Brain microvascular endothelial cell (primary cell): ENCODE measurements at regions not wholly inside any gene's neighbourhood (a gene's known extent, or its start where the extent isn't known, plus 50 kb on each side); places are given as distances from the start of the nearest gene placed in this dataset.
A peak's percentile ranks its signal among the peaks of the same experiment; 100 is the strongest.

Experiments used
- DNase-seq: peaks from one replicate; pipeline ENCODE4 v3.0.0-alpha.2; 2020
- H3K27ac ChIP-seq: fragments of 250-450 bp; sonication (Bioruptor Pico); 2 replicates; pipeline ENCODE4 v1.5.1; 2020; ENCODE audit warnings: mild to moderate bottlenecking, moderate library complexity
- H3K27me3 ChIP-seq: fragments of 250-450 bp; sonication (Bioruptor Pico); replicated peaks from 2 replicates; pipeline ENCODE4 v1.5.1; 2020; ENCODE audit warnings: mild to moderate bottlenecking
- H3K36me3 ChIP-seq: fragments of 250-450 bp; sonication (Bioruptor Pico); replicated peaks from 2 replicates; pipeline ENCODE4 v1.5.1; 2020; ENCODE audit warnings: mild to moderate bottlenecking
- H3K4me3 ChIP-seq: 2 replicates; pipeline ENCODE4 v1.5.1; 2011; ENCODE audit warnings: low read depth, mild to moderate bottlenecking, control low read depth, low read length, moderate library complexity
- CTCF ChIP-seq: IDR thresholded peaks from 2 replicates; pipeline ENCODE4 v1.5.1; 2011; ENCODE audit warnings: low read depth, mild to moderate bottlenecking, moderate library complexity, low read length, control low read depth, inconsistent platforms; ENCODE audit errors: missing control alignments
- in situ Hi-C: cut with HindIII; loops from 2 replicates; pipeline ENCODE4 v1.10.0; 2017; ENCODE audit warnings: low sequenced_read_pairs, low pct_ligation_motif_present

GRCh38 chr2:134081238-134081938 is 172.5 kb upstream of the MGAT5 start:
- H3K36me3 ChIP-seq: no peaks in the 10 kb centered on the region
- in situ Hi-C loops: no loop called here
- peak; percentile 13 for DNase-seq
- H3K4me3 ChIP-seq: no peak overlapping the region
- no peak overlapping the region for H3K27ac ChIP-seq
- no peaks in the 10 kb centered on the region for H3K27me3 ChIP-seq
- TF ChIP-seq CTCF: no peak

- no peaks in the 10 kb centered on the region for H3K27me3 ChIP-seq
- no peak overlapping the region for H3K27ac ChIP-seq
- in situ Hi-C loops: no loop called here
- no peaks in the 10 kb centered on the region for H3K36me3 ChIP-seq
- H3K4me3 ChIP-seq: no peak overlapping the region
- TF ChIP-seq CTCF: no peak
- no peak for DNase-seq
Observed at GRCh38 chr2:134083548-134083947, 170.3 kb upstream of the MGAT5 start.

GRCh38 chr2:134086594-134087219 is 167.2 kb upstream of the MGAT5 start:
- no peak for DNase-seq
- no peak for TF ChIP-seq CTCF
- H3K27me3 ChIP-seq: no peaks in the 10 kb centered on the region
- H3K36me3 ChIP-seq: no peaks in the 10 kb centered on the region
- in situ Hi-C loops: no loop called here
- no peak overlapping the region for H3K4me3 ChIP-seq
- no peak overlapping the region for H3K27ac ChIP-seq

GRCh38 chr2:134087371-134087921 is 166.4 kb upstream of the MGAT5 start:
- H3K4me3 ChIP-seq: no peak overlapping the region
- no peak overlapping the region for H3K27ac ChIP-seq
- TF ChIP-seq CTCF: no peak
- H3K36me3 ChIP-seq: no peaks in the 10 kb centered on the region
- DNase-seq: no peak
- in situ Hi-C loops: no loop called here
- H3K27me3 ChIP-seq: no peaks in the 10 kb centered on the region

- no peak for DNase-seq
- in situ Hi-C loops: no loop called here
Observed at GRCh38 chr2:134089454-134089853, 164.4 kb upstream of the MGAT5 start.

More at GRCh38 chr2:134089454-134089853, 164.4 kb upstream of the MGAT5 start:
- H3K36me3 ChIP-seq: no peaks in the 10 kb centered on the region
- H3K4me3 ChIP-seq: no peak overlapping the region
- TF ChIP-seq CTCF: no peak
- no peak overlapping the region for H3K27ac ChIP-seq
- no peaks in the 10 kb centered on the region for H3K27me3 ChIP-seq
